GM12878 (cell line): ENCODE measurements at regions not wholly inside any gene's neighbourhood (a gene's known extent, or its start where the extent isn't known, plus 50 kb on each side); places are given as distances from the start of the nearest gene placed in this dataset.

Experiments
- ATAC-seq: fragments of 200-7000 bp; cut with Tn5 transposase; 3 replicates; pipeline ENCODE4 v1.9.1; 2020; ENCODE audit warnings: mild to moderate bottlenecking, moderate library complexity
- BruUV-seq: library from RNA; stranded (reverse); fragments of 400-500 nt; replicated peaks from 2 replicates; lab custom pipeline; 2021; lab: Mats Ljungman, UMichigan
- CTCF ChIA-PET: fragments of 300-600 bp; sonication (Branson Sonifier 250); formaldehyde crosslinking; extraction: SDS; loops from one replicate; lab custom pipeline; 2021; ENCODE audit warnings: inconsistent platforms; lab: Yijun Ruan, JAX
- POLR2A ChIA-PET: fragments of 350-600 bp; formaldehyde crosslinking; extraction: SDS; loops from one replicate; lab custom pipeline; 2021; ENCODE audit warnings: inconsistent platforms; lab: Charles Lee
- RAD21 ChIA-PET: fragments of 300-600 bp; sonication (Branson Sonifier 250); formaldehyde crosslinking; loops from one replicate; lab custom pipeline; 2023; ENCODE audit warnings: antibody characterized with exemption; ENCODE audit not compliant: unreplicated experiment; lab: Charles Lee
- SMC1A ChIA-PET: fragments of 300-600 bp; sonication (Branson Sonifier 250); formaldehyde crosslinking; loops from one replicate; lab custom pipeline; 2023; ENCODE audit not compliant: unreplicated experiment, uncharacterized antibody; lab: Charles Lee
- DNase-seq: peaks from one replicate; pipeline ENCODE4 v3.0.0-alpha.2; 2011; ENCODE audit warnings: low read depth, low spot score
- FAIRE-seq: peaks from 3 replicates; lab custom pipeline; 2011; peaks lifted over from hg19 to GRCh38; lab: Jason Lieb, UNC
- H2AFZ ChIP-seq: 2 replicates; pipeline ENCODE4 v1.6.0; 2011; ENCODE audit warnings: low read depth, low read length, control low read depth; ENCODE audit not compliant: control insufficient read depth
- H3K27ac ChIP-seq: 2 replicates; pipeline ENCODE4 v1.5.1; 2011; ENCODE audit warnings: control low read depth; ENCODE audit not compliant: control insufficient read depth, insufficient read depth
- H3K27me3 ChIP-seq, 2 experiments: replicated peaks in 1 of 2; 2 replicates each; pipeline versions ENCODE4 v1.6.0 to v1.6.1; 2011; ENCODE audit warnings: low read length in 1 of 2; ENCODE audit not compliant: control insufficient read depth in 2 of 2, insufficient read depth in 2 of 2
- H3K36me3 ChIP-seq, 2 experiments: 2 replicates each; pipeline ENCODE4 v1.5.1; 2011; ENCODE audit warnings: low read length in 1 of 2; ENCODE audit not compliant: control insufficient read depth in 2 of 2, insufficient read depth in 2 of 2
- H3K4me1 ChIP-seq: 2 replicates; pipeline ENCODE4 v1.6.1; 2011; ENCODE audit warnings: mild to moderate bottlenecking, low read length, moderate library complexity, mixed read lengths; ENCODE audit not compliant: control insufficient read depth, insufficient read depth
- H3K4me2 ChIP-seq: 2 replicates; pipeline ENCODE4 v1.6.0; 2011; ENCODE audit warnings: control low read depth; ENCODE audit not compliant: control insufficient read depth, insufficient read depth
- H3K4me3 ChIP-seq: fragments of 200-600 bp; sonication (generic); 2 replicates; pipeline ENCODE4 v1.5.1; 2016
- H3K79me2 ChIP-seq: 2 replicates; pipeline ENCODE4 v1.6.0; 2011; ENCODE audit warnings: low read length; ENCODE audit not compliant: control insufficient read depth, insufficient read depth
- H3K9ac ChIP-seq: 2 replicates; pipeline ENCODE4 v1.8.0; 2011; ENCODE audit warnings: low read length, control low read depth, mixed read lengths; ENCODE audit not compliant: control insufficient read depth, insufficient read depth
- H3K9me3 ChIP-seq: replicated peaks from 3 replicates; pipeline ENCODE4 v1.5.1; 2011; ENCODE audit warnings: mild to moderate bottlenecking, low read length; ENCODE audit not compliant: control insufficient read depth, insufficient read depth
- H4K20me1 ChIP-seq: 2 replicates; pipeline ENCODE4 v1.6.0; 2011; ENCODE audit not compliant: control insufficient read depth, insufficient read depth
- BHLHE40 ChIP-seq, 2 experiments: fragments of 450-650 bp in 1 of 2; IDR thresholded peaks; 2 replicates each; pipeline ENCODE4 v1.6.1; 2011 to 2017; ENCODE audit warnings: low read depth in 2 of 2, borderline replicate concordance in 1 of 2, improper control_type of control experiment in 1 of 2, low read length in 1 of 2, mild to moderate bottlenecking in 1 of 2
- CREB1 ChIP-seq: IDR thresholded peaks from 2 replicates; pipeline ENCODE4 v1.6.1; 2012; ENCODE audit warnings: low read depth, mild to moderate bottlenecking, inconsistent platforms
- FOXK2 ChIP-seq: fragments of 450-650 bp; IDR thresholded peaks from 2 replicates; pipeline ENCODE4 v1.6.1; 2017; ENCODE audit warnings: mild to moderate bottlenecking, moderate library complexity
- HCFC1 ChIP-seq: fragments of 150-350 bp; IDR thresholded peaks from 2 replicates; pipeline ENCODE4 v1.6.1; 2014; ENCODE audit warnings: low read length
- PAX5 ChIP-seq: IDR thresholded peaks from 2 replicates; pipeline ENCODE4 v1.6.1; 2011; ENCODE audit warnings: low read depth, low read length, borderline replicate concordance
- STAT1 ChIP-seq: fragments of 450-650 bp; conservative IDR thresholded peaks from 2 replicates; pipeline ENCODE4 v1.6.1; 2014; ENCODE audit warnings: antibody characterized with exemption, mild to moderate bottlenecking
- TCF3 ChIP-seq: IDR thresholded peaks from 2 replicates; pipeline ENCODE4 v1.6.1; 2012; ENCODE audit warnings: low read depth, mild to moderate bottlenecking, low read length, borderline replicate concordance; ENCODE audit not compliant: insufficient read depth
- WGBS: methylation state at CpG from one replicate; pipeline ENCODE4 v1.1.6; 2016; ENCODE audit warnings: low lambda C conversion rate; ENCODE audit not compliant: insufficient replicate concordance, insufficient coverage; ENCODE audit errors: missing lambda C conversion rate; 5-methylcytosine and 5-hydroxymethylcytosine counted together
- in situ Hi-C: fragments of 300-500 bp; cut with MboI; formaldehyde crosslinking; loops from 9 replicates; pipeline ENCODE4 v1.14.3; 2018; ENCODE audit warnings: mixed read lengths
- intact Hi-C: fragments of 100-400 bp; cut with micrococcal nuclease; formaldehyde crosslinking; loops from one replicate; pipeline ENCODE4 v1.14.2; 2022; ENCODE audit not compliant: unreplicated experiment
- TF ChIP-seq, protein P1 (sequence below): IDR thresholded peaks from 2 replicates; pipeline ENCODE4 v1.6.1; 2012; ENCODE audit warnings: low read depth, low read length, improper control_type of control experiment
- TF ChIP-seq, protein P2 (sequence below): fragments of 150-350 bp; IDR thresholded peaks from 2 replicates; pipeline ENCODE4 v1.6.1; 2016; ENCODE audit warnings: low read depth, low read length

DNA sequence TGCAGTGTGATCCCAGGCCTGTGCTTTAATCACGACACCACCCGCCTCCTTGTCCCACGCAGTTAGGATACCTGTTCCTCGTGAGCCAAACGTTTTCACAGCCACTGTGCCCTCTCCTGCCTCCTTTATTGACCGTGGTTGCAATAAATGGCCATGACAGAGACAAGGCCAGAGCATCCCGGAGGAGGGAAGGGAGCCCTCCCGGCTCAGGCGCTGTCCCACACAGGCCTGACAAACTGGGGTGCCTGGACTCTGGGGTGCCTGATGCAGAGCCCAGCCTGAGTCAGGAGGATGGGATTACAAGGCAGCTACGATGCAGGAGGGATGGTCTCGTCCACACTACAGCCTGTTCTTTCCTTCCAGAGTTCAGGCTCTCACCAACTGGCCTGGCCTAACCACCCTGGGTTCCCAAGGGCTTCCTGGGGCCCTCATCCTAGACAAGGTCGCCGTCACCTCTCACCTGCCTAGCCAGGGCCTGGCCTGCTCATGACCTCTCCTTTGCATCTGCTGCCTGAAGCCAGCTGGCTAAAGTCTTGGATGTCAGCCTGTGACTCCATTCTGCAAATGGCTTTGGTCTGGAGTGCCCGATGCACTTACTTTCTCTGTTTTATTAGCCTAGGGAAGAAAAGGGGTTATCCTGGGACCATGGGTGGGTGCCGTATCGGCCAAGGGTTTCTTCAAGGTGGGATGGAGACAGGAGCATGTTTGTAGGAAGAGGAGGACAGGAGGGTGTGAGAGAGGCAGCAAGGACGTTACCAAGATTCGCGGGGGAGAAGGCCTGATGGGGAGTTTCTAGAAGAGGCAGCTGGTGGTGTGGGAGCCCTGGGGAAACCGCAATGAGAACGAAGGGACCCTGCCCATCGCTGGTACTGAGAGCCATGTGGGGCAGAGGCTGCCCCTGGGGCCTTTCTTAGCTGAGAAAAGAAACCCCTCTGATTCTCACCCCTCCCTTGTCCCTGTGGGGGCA lies 234.3 kb upstream of the TNRC6C start:
- no TSS peak for BruUV-seq
- no peak overlapping the region for H3K9ac ChIP-seq
- ATAC-seq (peak; percentile 57), FAIRE-seq (no peak), DNase-seq (peak; percentile 8)
- ChIA-PET SMC1A (interaction anchor here (1.1 kb wide), 1 partner anchor 34 kb away, joined by 3 read pairs; no protein-coding TSS in a partner anchor), POLR2A (no interaction called here), RAD21 (no interaction called here), CTCF (no interaction called here)
- H3K4me3 ChIP-seq = no peak overlapping the region
- no peak overlapping the region for H3K4me2 ChIP-seq
- no peaks in the 10 kb centered on the region for H3K36me3 ChIP-seq
- intact Hi-C loops (no loop called here), in situ Hi-C loops (no loop called here)
- no peaks in the 10 kb centered on the region for H3K9me3 ChIP-seq
- no peaks in the 10 kb centered on the region for H3K79me2 ChIP-seq
- TF ChIP-seq CREB1 = no peak
- 0 out of 4 replicates have a peak, but pooled peaks of 1 of the 2 experiments have one; percentile 9 for TF ChIP-seq BHLHE40 (IDR thresholded peaks at IDR 0.05; ENCODE audit: borderline replicate concordance in 1 of 2, low read depth in 2 of 2, low read length in 1 of 2)
- peak; percentile 67 for TF ChIP-seq FOXK2
- H2AFZ ChIP-seq = no peak overlapping the region
- H4K20me1 ChIP-seq = no peaks in the 10 kb centered on the region; the same call in 1 of the 2 replicates
- no peaks in the 10 kb centered on the region for H3K4me1 ChIP-seq
- H3K27ac ChIP-seq = no peak overlapping the region
- WGBS = 48% methylated on average over 22 of the region's 22 CpGs
- H3K27me3 ChIP-seq = no peaks in the 10 kb centered on the region

DNA sequence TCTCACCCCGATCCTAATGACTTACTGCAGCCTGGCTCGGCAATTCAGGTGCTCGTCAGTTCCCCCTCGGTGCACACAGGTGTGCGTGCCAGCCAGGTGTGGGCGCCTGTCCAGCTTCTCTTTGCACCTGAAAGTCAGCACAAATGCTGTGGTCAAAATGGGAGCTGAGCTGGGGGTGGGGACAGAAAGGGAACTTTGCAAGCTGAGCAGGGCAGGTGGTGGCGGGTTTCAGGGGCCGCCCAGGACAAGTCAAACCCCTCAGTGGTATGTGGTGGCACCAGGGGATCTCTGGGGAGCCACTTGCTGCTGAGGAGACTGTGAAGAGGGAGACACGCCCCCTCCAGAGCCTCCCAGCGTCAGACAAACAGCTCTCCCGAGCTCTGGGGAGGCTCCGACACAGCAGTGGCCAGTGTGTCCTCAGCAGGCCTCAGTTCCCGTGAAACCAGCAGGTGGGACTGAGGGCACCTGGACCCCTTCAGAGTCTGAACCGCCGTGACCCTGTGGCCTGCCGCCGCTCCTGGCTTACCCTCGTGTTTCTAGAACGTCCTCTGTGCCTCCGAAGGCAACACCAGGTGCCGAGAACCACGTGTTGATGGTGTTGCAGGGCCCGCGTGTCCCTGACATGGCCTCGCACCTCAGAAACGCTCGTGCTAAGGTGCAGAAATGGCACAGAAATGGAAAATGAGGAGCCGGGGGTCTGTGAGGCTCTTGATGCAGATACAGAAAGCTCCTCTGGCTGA lies 233.5 kb upstream of the TNRC6C start:
- ChIA-PET SMC1A (interaction anchor here (1.1 kb wide), 1 partner anchor 35 kb away, joined by 3 read pairs; no protein-coding TSS in a partner anchor), RAD21 (no interaction called here), CTCF (no interaction called here), POLR2A (no interaction called here)
- H4K20me1 ChIP-seq = no peaks in the 10 kb centered on the region; the same call in 1 of the 2 replicates
- H3K4me3 ChIP-seq = no peak overlapping the region
- DNase-seq (peak; percentile 25), FAIRE-seq (no peak), ATAC-seq (peak; percentile 84)
- no peaks in the 10 kb centered on the region for H3K9me3 ChIP-seq
- intact Hi-C loops = no loop called here
- no peaks in the 10 kb centered on the region for H3K4me1 ChIP-seq
- 24% methylated on average over 28 of the region's 28 CpGs for WGBS
- no peaks in the 10 kb centered on the region for H3K27me3 ChIP-seq
- in situ Hi-C loops = no loop called here
- H3K9ac ChIP-seq = no peak overlapping the region
- H3K36me3 ChIP-seq = no peaks in the 10 kb centered on the region
- BruUV-seq = no TSS peak
- no peak overlapping the region for H3K27ac ChIP-seq
- no peak overlapping the region for H2AFZ ChIP-seq
- no peaks in the 10 kb centered on the region for H3K79me2 ChIP-seq
- no peak overlapping the region for H3K4me2 ChIP-seq
- TF ChIP-seq, protein P1, sequence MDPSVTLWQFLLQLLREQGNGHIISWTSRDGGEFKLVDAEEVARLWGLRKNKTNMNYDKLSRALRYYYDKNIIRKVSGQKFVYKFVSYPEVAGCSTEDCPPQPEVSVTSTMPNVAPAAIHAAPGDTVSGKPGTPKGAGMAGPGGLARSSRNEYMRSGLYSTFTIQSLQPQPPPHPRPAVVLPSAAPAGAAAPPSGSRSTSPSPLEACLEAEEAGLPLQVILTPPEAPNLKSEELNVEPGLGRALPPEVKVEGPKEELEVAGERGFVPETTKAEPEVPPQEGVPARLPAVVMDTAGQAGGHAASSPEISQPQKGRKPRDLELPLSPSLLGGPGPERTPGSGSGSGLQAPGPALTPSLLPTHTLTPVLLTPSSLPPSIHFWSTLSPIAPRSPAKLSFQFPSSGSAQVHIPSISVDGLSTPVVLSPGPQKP = no peak
- TF ChIP-seq, protein P2, sequence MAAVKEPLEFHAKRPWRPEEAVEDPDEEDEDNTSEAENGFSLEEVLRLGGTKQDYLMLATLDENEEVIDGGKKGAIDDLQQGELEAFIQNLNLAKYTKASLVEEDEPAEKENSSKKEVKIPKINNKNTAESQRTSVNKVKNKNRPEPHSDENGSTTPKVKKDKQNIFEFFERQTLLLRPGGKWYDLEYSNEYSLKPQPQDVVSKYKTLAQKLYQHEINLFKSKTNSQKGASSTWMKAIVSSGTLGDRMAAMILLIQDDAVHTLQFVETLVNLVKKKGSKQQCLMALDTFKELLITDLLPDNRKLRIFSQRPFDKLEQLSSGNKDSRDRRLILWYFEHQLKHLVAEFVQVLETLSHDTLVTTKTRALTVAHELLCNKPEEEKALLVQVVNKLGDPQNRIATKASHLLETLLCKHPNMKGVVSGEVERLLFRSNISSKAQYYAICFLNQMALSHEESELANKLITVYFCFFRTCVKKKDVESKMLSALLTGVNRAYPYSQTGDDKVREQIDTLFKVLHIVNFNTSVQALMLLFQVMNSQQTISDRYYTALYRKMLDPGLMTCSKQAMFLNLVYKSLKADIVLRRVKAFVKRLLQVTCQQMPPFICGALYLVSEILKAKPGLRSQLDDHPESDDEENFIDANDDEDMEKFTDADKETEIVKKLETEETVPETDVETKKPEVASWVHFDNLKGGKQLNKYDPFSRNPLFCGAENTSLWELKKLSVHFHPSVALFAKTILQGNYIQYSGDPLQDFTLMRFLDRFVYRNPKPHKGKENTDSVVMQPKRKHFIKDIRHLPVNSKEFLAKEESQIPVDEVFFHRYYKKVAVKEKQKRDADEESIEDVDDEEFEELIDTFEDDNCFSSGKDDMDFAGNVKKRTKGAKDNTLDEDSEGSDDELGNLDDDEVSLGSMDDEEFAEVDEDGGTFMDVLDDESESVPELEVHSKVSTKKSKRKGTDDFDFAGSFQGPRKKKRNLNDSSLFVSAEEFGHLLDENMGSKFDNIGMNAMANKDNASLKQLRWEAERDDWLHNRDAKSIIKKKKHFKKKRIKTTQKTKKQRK = no peak
- TF ChIP-seq BHLHE40 (IDR thresholded peaks at IDR 0.05; ENCODE audit: borderline replicate concordance in 1 of 2, low read depth in 2 of 2, low read length in 1 of 2) (0 out of 4 replicates have a peak, but pooled peaks of 1 of the 2 experiments have one; percentile 10), TCF3 (0 out of 2 replicates have a peak, but pooled peaks have one; percentile 28), STAT1 (no peak), HCFC1 (no peak), PAX5 (peak; percentile 23; the same call in 1 of the 2 replicates)
